ENCODE measurements at regions not wholly inside any gene's neighbourhood (a gene's known extent, or its start where the extent isn't known, plus 50 kb on each side); places are given as distances from the start of the nearest gene placed in this dataset.

- H3K79me2 ChIP-seq (ENCODE audit: low read length): no peaks in the 10 kb centered on the region
- no peaks in the 10 kb centered on the region for H3K27me3 ChIP-seq (ENCODE audit: low read length)
- H3K9me2 ChIP-seq (replicated peaks; ENCODE audit: insufficient read depth, low read length): no peaks in the 10 kb centered on the region
- H3K4me1 ChIP-seq (ENCODE audit: low read length): no peaks in the 10 kb centered on the region
- no peak overlapping the region for H2AFZ ChIP-seq (ENCODE audit: low read length)
- H4K20me1 ChIP-seq (ENCODE audit: insufficient read depth, low read depth, low read length): no peaks in the 10 kb centered on the region
- no peak overlapping the region for H3K27ac ChIP-seq (ENCODE audit: low read length)
- no peaks in the 10 kb centered on the region for H3K36me3 ChIP-seq (ENCODE audit: insufficient read depth, low read length)
- no peak overlapping the region for H3K4me2 ChIP-seq (ENCODE audit: low read depth, low read length, poor library complexity, severe bottlenecking)
- no peak for DNase-seq
- no peak overlapping the region for H3K9ac ChIP-seq (ENCODE audit: low read length)
- H3K9me3 ChIP-seq (ENCODE audit: low read length): peaks cover 32% of the 10 kb centered on the region
- H3K4me3 ChIP-seq (ENCODE audit: low read length): no peak overlapping the region
Measured at GRCh38 chr7:15782656-15783055, 96.2 kb upstream of the MEOX2 start.

DNA sequence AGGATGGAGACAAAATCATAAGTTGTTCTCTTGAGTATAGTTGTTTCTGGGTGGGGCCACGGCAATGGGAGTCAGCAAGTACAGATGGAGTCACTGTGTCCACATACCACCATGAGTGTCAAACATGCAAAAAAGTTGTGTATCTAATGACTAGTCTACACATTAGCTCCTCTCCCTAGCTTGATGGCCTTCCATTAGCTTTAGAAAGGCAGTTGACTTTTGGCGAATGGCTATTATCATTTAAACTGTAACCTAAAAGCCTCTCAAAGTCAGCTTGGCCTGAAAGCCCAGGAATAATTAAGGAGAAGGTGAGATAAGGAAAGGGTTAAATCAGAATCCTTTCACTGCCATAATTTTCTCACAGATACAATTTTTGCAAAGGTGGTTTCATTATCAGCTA lies 95.5 kb upstream of the MEOX2 start:
- Histone ChIP-seq H3K9me3 (ENCODE audit: low read length) (peaks cover 35% of the 10 kb centered on the region), H3K4me1 (ENCODE audit: low read length) (no peaks in the 10 kb centered on the region), H3K27ac (ENCODE audit: low read length) (no peak overlapping the region)

DNA sequence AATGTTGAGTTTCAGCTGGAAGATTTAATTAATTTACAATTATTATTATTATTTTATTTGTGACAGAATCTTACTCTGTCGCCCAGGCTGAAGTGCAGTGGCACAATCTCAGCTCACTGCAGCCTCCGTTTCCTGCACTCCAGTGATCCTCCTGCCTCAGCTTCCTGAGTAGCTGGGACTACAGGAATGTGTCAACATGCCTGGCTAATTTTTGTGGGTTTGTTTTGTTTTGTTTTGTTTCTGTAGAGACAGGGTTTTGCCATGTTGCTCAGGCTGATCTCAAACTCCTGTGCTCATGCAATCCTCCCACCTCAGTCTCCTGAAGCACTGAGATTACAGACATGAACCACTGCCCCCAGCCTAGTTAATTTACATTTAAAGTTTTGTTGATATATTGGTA lies 93.8 kb upstream of the MEOX2 start:
- H2AFZ ChIP-seq (ENCODE audit: low read length): no peak overlapping the region
- DNase-seq: no peak

More for the DNA sequence above, 95.5 kb upstream of the MEOX2 start:
- H3K79me2 ChIP-seq (ENCODE audit: low read length): no peaks in the 10 kb centered on the region
- H3K9me2 ChIP-seq (replicated peaks; ENCODE audit: insufficient read depth, low read length): no peaks in the 10 kb centered on the region
- no peak overlapping the region for H2AFZ ChIP-seq (ENCODE audit: low read length)
- no peak for DNase-seq
- H3K27me3 ChIP-seq (ENCODE audit: low read length): no peaks in the 10 kb centered on the region
- no peak overlapping the region for H3K4me2 ChIP-seq (ENCODE audit: low read depth, low read length, poor library complexity, severe bottlenecking)
- no peak overlapping the region for H3K4me3 ChIP-seq (ENCODE audit: low read length)
- H3K9ac ChIP-seq (ENCODE audit: low read length): no peak overlapping the region
- H3K36me3 ChIP-seq (ENCODE audit: insufficient read depth, low read length): no peaks in the 10 kb centered on the region
- no peaks in the 10 kb centered on the region for H4K20me1 ChIP-seq (ENCODE audit: insufficient read depth, low read depth, low read length)

DNA sequence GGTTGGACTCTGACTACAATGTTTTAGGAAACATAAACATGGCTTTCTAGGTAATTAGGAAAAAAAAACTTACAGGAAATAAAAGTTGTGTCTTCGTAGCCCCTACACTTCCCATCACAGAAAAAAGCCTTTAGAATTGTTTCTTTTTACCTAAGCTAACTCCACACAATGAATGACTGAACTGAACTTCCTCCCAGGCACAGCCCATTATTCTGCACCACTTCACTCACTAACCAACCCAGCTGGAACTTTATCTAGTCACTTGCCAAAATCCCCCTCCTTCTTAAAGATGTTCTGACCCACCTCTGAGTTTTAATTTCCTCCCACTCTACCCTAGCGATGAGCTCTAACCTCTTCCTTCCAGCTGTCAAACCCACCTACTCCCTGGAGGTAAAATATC lies 91.7 kb upstream of the MEOX2 start:
- Histone ChIP-seq H3K27me3 (ENCODE audit: low read length) (no peaks in the 10 kb centered on the region), H3K9me2 (replicated peaks; ENCODE audit: insufficient read depth, low read length) (no peaks in the 10 kb centered on the region), H3K4me2 (ENCODE audit: low read depth, low read length, poor library complexity, severe bottlenecking) (no peak overlapping the region), H3K9ac (ENCODE audit: low read length) (no peak overlapping the region), H2AFZ (ENCODE audit: low read length) (no peak overlapping the region), H3K36me3 (ENCODE audit: insufficient read depth, low read length) (no peaks in the 10 kb centered on the region), H3K9me3 (ENCODE audit: low read length) (peaks cover 22% of the 10 kb centered on the region), H3K79me2 (ENCODE audit: low read length) (no peaks in the 10 kb centered on the region), H4K20me1 (ENCODE audit: insufficient read depth, low read depth, low read length) (no peaks in the 10 kb centered on the region), H3K4me3 (ENCODE audit: low read length) (no peak overlapping the region), H3K4me1 (ENCODE audit: low read length) (no peaks in the 10 kb centered on the region), H3K27ac (ENCODE audit: low read length) (no peak overlapping the region)
- no peak for DNase-seq

More for the DNA sequence above, 93.8 kb upstream of the MEOX2 start:
- Histone ChIP-seq H3K4me3 (ENCODE audit: low read length) (no peak overlapping the region), H3K27me3 (ENCODE audit: low read length) (no peaks in the 10 kb centered on the region), H3K4me1 (ENCODE audit: low read length) (no peaks in the 10 kb centered on the region), H4K20me1 (ENCODE audit: insufficient read depth, low read depth, low read length) (no peaks in the 10 kb centered on the region), H3K9me2 (replicated peaks; ENCODE audit: insufficient read depth, low read length) (no peaks in the 10 kb centered on the region), H3K36me3 (ENCODE audit: insufficient read depth, low read length) (no peaks in the 10 kb centered on the region), H3K27ac (ENCODE audit: low read length) (no peak overlapping the region), H3K4me2 (ENCODE audit: low read depth, low read length, poor library complexity, severe bottlenecking) (no peak overlapping the region), H3K9ac (ENCODE audit: low read length) (no peak overlapping the region), H3K9me3 (ENCODE audit: low read length) (peaks cover 27% of the 10 kb centered on the region), H3K79me2 (ENCODE audit: low read length) (no peaks in the 10 kb centered on the region)

GRCh38 chr7:15765753-15766152 lies 79.3 kb upstream of the MEOX2 start:
- no peak overlapping the region for H3K4me2 ChIP-seq (ENCODE audit: low read depth, low read length, poor library complexity, severe bottlenecking)
- no peaks in the 10 kb centered on the region for H3K27me3 ChIP-seq (ENCODE audit: low read length)
- H3K4me1 ChIP-seq (ENCODE audit: low read length): no peaks in the 10 kb centered on the region
- H3K27ac ChIP-seq (ENCODE audit: low read length): no peak overlapping the region
- H3K9me3 ChIP-seq (ENCODE audit: low read length): peaks cover 18% of the 10 kb centered on the region
- H4K20me1 ChIP-seq (ENCODE audit: insufficient read depth, low read depth, low read length): no peaks in the 10 kb centered on the region
- H3K4me3 ChIP-seq (ENCODE audit: low read length): no peak overlapping the region
- no peak overlapping the region for H3K9ac ChIP-seq (ENCODE audit: low read length)
- H3K36me3 ChIP-seq (ENCODE audit: insufficient read depth, low read length): no peaks in the 10 kb centered on the region
- DNase-seq: no peak
- H2AFZ ChIP-seq (ENCODE audit: low read length): no peak overlapping the region
- no peaks in the 10 kb centered on the region for H3K9me2 ChIP-seq (replicated peaks; ENCODE audit: insufficient read depth, low read length)
- H3K79me2 ChIP-seq (ENCODE audit: low read length): no peaks in the 10 kb centered on the region

DNA sequence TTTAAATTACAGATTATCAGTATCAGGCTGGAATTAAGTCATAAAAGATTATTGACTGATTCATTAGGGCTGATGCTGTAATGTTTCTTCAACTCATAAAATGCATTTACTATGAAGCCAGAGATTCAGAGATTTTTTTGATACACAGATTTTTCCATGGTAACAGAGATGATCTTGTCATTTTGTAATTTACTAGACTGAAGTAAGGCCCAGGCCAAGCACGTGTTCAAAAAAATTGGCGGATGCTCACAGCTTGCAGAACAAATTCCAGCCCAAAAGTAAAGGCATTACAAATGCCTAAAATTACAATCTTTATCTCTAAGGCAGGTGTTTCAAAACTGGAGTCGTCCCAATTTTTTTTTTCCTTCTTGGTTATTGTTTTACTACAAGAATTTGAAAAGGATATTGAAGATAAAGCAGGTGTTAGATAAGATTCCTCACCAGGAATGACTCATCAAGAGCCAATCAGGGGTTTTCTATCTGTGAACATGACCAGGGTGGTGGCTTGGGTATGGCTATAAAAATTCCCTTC lies 78.4 kb upstream of the MEOX2 start:
- H2AFZ ChIP-seq (ENCODE audit: low read length): no peak overlapping the region
- peaks cover 13% of the 10 kb centered on the region for H3K9me3 ChIP-seq (ENCODE audit: low read length)
- H3K9me2 ChIP-seq (replicated peaks; ENCODE audit: insufficient read depth, low read length): no peaks in the 10 kb centered on the region
- H3K4me1 ChIP-seq (ENCODE audit: low read length): no peaks in the 10 kb centered on the region
- no peaks in the 10 kb centered on the region for H3K79me2 ChIP-seq (ENCODE audit: low read length)
- H3K4me3 ChIP-seq (ENCODE audit: low read length): no peak overlapping the region
- no peak for DNase-seq
- H3K4me2 ChIP-seq (ENCODE audit: low read depth, low read length, poor library complexity, severe bottlenecking): no peak overlapping the region
- no peak overlapping the region for H3K9ac ChIP-seq (ENCODE audit: low read length)
- H3K27me3 ChIP-seq (ENCODE audit: low read length): no peaks in the 10 kb centered on the region
- H4K20me1 ChIP-seq (ENCODE audit: insufficient read depth, low read depth, low read length): no peaks in the 10 kb centered on the region
- no peak overlapping the region for H3K27ac ChIP-seq (ENCODE audit: low read length)
- no peaks in the 10 kb centered on the region for H3K36me3 ChIP-seq (ENCODE audit: insufficient read depth, low read length)

DNA sequence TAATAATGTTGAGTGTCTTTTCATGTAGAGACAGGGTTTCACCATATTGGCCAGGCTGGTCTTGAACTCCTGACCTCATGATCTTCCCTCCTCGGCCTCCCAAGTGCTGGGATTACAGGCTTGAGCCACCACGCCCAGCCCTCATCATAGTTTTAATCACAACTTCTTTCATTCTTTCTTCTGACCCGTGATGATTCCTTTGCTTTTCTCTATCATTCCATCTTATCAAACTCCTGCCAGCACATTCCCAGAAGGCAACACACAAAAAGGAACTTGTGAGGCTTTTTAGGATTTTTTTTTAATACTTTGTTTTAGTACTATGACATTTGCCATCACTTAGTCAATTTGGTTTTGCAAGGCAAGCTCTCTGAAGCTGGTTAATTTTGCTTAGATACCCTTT lies 77.5 kb upstream of the MEOX2 start:
- no peak for DNase-seq
- no peaks in the 10 kb centered on the region for H3K36me3 ChIP-seq (ENCODE audit: insufficient read depth, low read length)
- H3K9me3 ChIP-seq (ENCODE audit: low read length): peaks cover 11% of the 10 kb centered on the region
- no peaks in the 10 kb centered on the region for H3K9me2 ChIP-seq (replicated peaks; ENCODE audit: insufficient read depth, low read length)
- H4K20me1 ChIP-seq (ENCODE audit: insufficient read depth, low read depth, low read length): no peaks in the 10 kb centered on the region
- H3K79me2 ChIP-seq (ENCODE audit: low read length): no peaks in the 10 kb centered on the region
- no peak overlapping the region for H3K27ac ChIP-seq (ENCODE audit: low read length)
- H3K9ac ChIP-seq (ENCODE audit: low read length): no peak overlapping the region
- no peak overlapping the region for H2AFZ ChIP-seq (ENCODE audit: low read length)
- H3K4me3 ChIP-seq (ENCODE audit: low read length): no peak overlapping the region
- H3K4me2 ChIP-seq (ENCODE audit: low read depth, low read length, poor library complexity, severe bottlenecking): no peak overlapping the region
- no peaks in the 10 kb centered on the region for H3K4me1 ChIP-seq (ENCODE audit: low read length)
- no peaks in the 10 kb centered on the region for H3K27me3 ChIP-seq (ENCODE audit: low read length)

- no peak for DNase-seq
- no peak overlapping the region for H3K9ac ChIP-seq (ENCODE audit: low read length)
- no peaks in the 10 kb centered on the region for H3K79me2 ChIP-seq (ENCODE audit: low read length)
- H3K4me2 ChIP-seq (ENCODE audit: low read depth, low read length, poor library complexity, severe bottlenecking): no peak overlapping the region
- no peaks in the 10 kb centered on the region for H3K9me2 ChIP-seq (replicated peaks; ENCODE audit: insufficient read depth, low read length)
- no peaks in the 10 kb centered on the region for H3K36me3 ChIP-seq (ENCODE audit: insufficient read depth, low read length)
- no peaks in the 10 kb centered on the region for H3K4me1 ChIP-seq (ENCODE audit: low read length)
- H3K4me3 ChIP-seq (ENCODE audit: low read length): no peak overlapping the region
- H3K27ac ChIP-seq (ENCODE audit: low read length): no peak overlapping the region
- H2AFZ ChIP-seq (ENCODE audit: low read length): no peak overlapping the region
- peaks cover 15% of the 10 kb centered on the region for H3K9me3 ChIP-seq (ENCODE audit: low read length)
- H3K27me3 ChIP-seq (ENCODE audit: low read length): no peaks in the 10 kb centered on the region
- no peaks in the 10 kb centered on the region for H4K20me1 ChIP-seq (ENCODE audit: insufficient read depth, low read depth, low read length)
Measured at GRCh38 chr7:15757041-15758000, 70.8 kb upstream of the MEOX2 start.

All from Karpas-422 (cell line).